ENCODE measurements at regions not wholly inside any gene's neighbourhood (a gene's known extent, or its start where the extent isn't known, plus 50 kb on each side); places are given as distances from the start of the nearest gene placed in this dataset.

- H4K20me1 ChIP-seq (ENCODE audit: insufficient read depth): no peaks in the 10 kb centered on the region
- ChIA-PET CTCF (no interaction called here), POLR2A (no interaction called here), RAD21 (ENCODE audit: low non-redundant PET in 1 of 2, low total read pairs in 2 of 2, uncharacterized antibody in 2 of 2, unreplicated experiment in 2 of 2) (no interaction called here)
- no TSS peak for BruUV-seq (replicated peaks)
- no peak overlapping the region for H3K4me2 ChIP-seq (ENCODE audit: low read length)
- no peaks in the 10 kb centered on the region for H3K9me2 ChIP-seq (ENCODE audit: insufficient read depth)
- no peaks in the 10 kb centered on the region for H3K36me3 ChIP-seq (ENCODE audit: control insufficient read depth in 1 of 2, insufficient read depth in 2 of 2, low read length in 2 of 2)
- no peaks in the 10 kb centered on the region for H3K79me2 ChIP-seq (ENCODE audit: insufficient read depth, low read length)
- no peaks in the 10 kb centered on the region for H3K9me3 ChIP-seq (ENCODE audit: control insufficient read depth in 1 of 2, insufficient read depth in 1 of 2, low read depth in 1 of 2, low read length in 2 of 2)
- intact Hi-C loops (cut with micrococcal nuclease): no loop called here
- no peak overlapping the region for H3K9ac ChIP-seq (ENCODE audit: low read length)
- no peak for TF ChIP-seq TCF7L2 (IDR thresholded peaks at IDR 0.05; ENCODE audit: borderline replicate concordance, extremely low read depth, insufficient read depth, insufficient read length)
- no peak for TF ChIP-seq RAD21 (IDR thresholded peaks at IDR 0.05; ENCODE audit: low read depth)
- no peak for TF ChIP-seq FOSL1 (IDR thresholded peaks at IDR 0.05; ENCODE audit: low read depth)
- TF ChIP-seq ZNF274 (IDR thresholded peaks at IDR 0.05; ENCODE audit: low read depth, low read length): no peak
- no peak for TF ChIP-seq REST (IDR thresholded peaks at IDR 0.05; ENCODE audit: low read depth)
- no peak for TF ChIP-seq ATF3 (IDR thresholded peaks at IDR 0.05)
- no peak for TF ChIP-seq EZH2phosphoT487 (IDR thresholded peaks at IDR 0.05; ENCODE audit: borderline replicate concordance)
- TF ChIP-seq POLR2AphosphoS5 (IDR thresholded peaks at IDR 0.05; ENCODE audit: low read depth, low read length): no peak
- TF ChIP-seq SIN3A (IDR thresholded peaks at IDR 0.05; ENCODE audit: low read depth): no peak
- TF ChIP-seq EGR1 (IDR thresholded peaks at IDR 0.05; ENCODE audit: low read depth): no peak
- no peak for TF ChIP-seq YY1 (IDR thresholded peaks at IDR 0.05; ENCODE audit: extremely low read depth, insufficient replicate concordance, low read depth, low read length)
- TF ChIP-seq JUND (IDR thresholded peaks at IDR 0.05): no peak
- TF ChIP-seq SP1 (IDR thresholded peaks at IDR 0.05; ENCODE audit: low read depth): no peak
- TF ChIP-seq MAX (IDR thresholded peaks at IDR 0.05): no peak
- no peak for TF ChIP-seq CBX3 (IDR thresholded peaks at IDR 0.05; ENCODE audit: low read depth)
- TF ChIP-seq POLR2A (IDR thresholded peaks at IDR 0.05; ENCODE audit: borderline replicate concordance, extremely low read depth, insufficient read depth, insufficient read length): no peak
- DNase-seq (ENCODE audit: low read depth, low spot score) (no peak), ATAC-seq (no peak)
- no peaks in the 10 kb centered on the region for H3K4me1 ChIP-seq (ENCODE audit: control insufficient read depth in 1 of 2, insufficient read depth in 2 of 2, low read length in 2 of 2)
- H3K27me3 ChIP-seq (ENCODE audit: insufficient read depth, low read length): no peaks in the 10 kb centered on the region
- H2AFZ ChIP-seq (ENCODE audit: low read depth, low read length, poor library complexity, severe bottlenecking): no peak overlapping the region
- H3K4me3 ChIP-seq (replicated peaks in 1 of 2; ENCODE audit: low read depth in 1 of 2, low read length in 2 of 2): no peak overlapping the region
- no peak overlapping the region for H3K27ac ChIP-seq (ENCODE audit: low read depth, low read length)
These were observed 169.2 kb downstream of the SAMD5 start for GRCh38 chr6:147677647-147678046.
